K562 (cell line): ENCODE measurements at regions not wholly inside any gene's neighbourhood (a gene's known extent, or its start where the extent isn't known, plus 50 kb on each side); places are given as distances from the start of the nearest gene placed in this dataset.

ENCODE experiments used
- ATF3 ChIP-seq, 2 experiments: fragments of 450-650 bp in 1 of 2; sonication (generic) in 1 of 2; formaldehyde crosslinking in 1 of 2; IDR thresholded peaks in 1 of 2; conservative IDR thresholded peaks in 1 of 2; 2 replicates each; pipeline versions ENCODE4 v1.6.1 to v1.8.1; 2016 to 2023; ENCODE audit warnings: mild to moderate bottlenecking in 2 of 2, moderate library complexity in 2 of 2, inconsistent platforms in 1 of 2, missing genetic modification reagents in 1 of 2
- ELK1 ChIP-seq: sonication (generic); formaldehyde crosslinking; IDR thresholded peaks from 2 replicates; pipeline ENCODE4 v1.8.1; 2022; ENCODE audit warnings: missing genetic modification reagents
- KLF6 ChIP-seq: fragments of 250-450 bp; sonication (Bioruptor Pico); IDR thresholded peaks from 2 replicates; pipeline ENCODE4 v1.4.0; 2020; ENCODE audit warnings: mild to moderate bottlenecking, moderate library complexity, borderline replicate concordance
- SMARCB1 ChIP-seq: IDR thresholded peaks from 2 replicates; pipeline ENCODE4 v1.6.1; 2011; ENCODE audit warnings: improper control_type of control experiment, low read depth; ENCODE audit not compliant: insufficient read length
- ZNF174 ChIP-seq: fragments of 250-450 bp; sonication (Bioruptor Pico); IDR thresholded peaks from 2 replicates; pipeline ENCODE4 v1.4.0; 2020; ENCODE audit warnings: mild to moderate bottlenecking
- ZNF561 ChIP-seq: fragments of 450-650 bp; formaldehyde crosslinking; conservative IDR thresholded peaks from 2 replicates; pipeline ENCODE4 v1.4.0; 2020; ENCODE audit warnings: mild to moderate bottlenecking, moderate library complexity
- ZNF785 ChIP-seq: fragments of 250-450 bp; sonication (Bioruptor Pico); IDR thresholded peaks from 2 replicates; pipeline ENCODE4 v1.4.0; 2020; ENCODE audit warnings: mild to moderate bottlenecking
- TF ChIP-seq, protein P1 (sequence below): sonication (generic); formaldehyde crosslinking; IDR thresholded peaks from 2 replicates; pipeline ENCODE4 v1.9.0; 2022; ENCODE audit warnings: mild to moderate bottlenecking, missing genetic modification reagents
- TF ChIP-seq, protein P2 (sequence below): fragments of 450-650 bp; formaldehyde crosslinking; conservative IDR thresholded peaks from 2 replicates; pipeline ENCODE4 v1.4.0; 2022; ENCODE audit warnings: mild to moderate bottlenecking, missing genetic modification characterization

DNA sequence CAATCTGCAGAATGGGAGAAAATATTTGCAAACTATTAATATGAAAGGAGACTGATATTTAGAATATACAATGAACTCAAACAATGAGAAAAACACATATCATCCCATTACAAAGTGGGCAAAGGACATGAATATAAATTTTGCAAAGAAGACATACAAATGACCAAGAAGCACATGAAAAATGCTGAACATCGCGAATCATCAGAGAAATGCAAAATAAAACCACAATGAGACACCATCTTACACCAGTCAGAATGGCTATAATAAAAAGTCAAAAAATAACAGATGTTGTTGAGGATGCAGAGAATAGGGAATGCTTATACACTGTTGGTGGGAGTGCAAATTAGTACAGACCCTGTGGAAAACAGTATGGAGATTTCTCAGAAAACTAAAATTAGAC lies 83.6 kb downstream of the RAP2B start (continued):
- no peak for TF ChIP-seq ATF3 (IDR thresholded peaks at IDR 0.05)
- TF ChIP-seq ATF3 (CRISPR knock-in tag; conservative IDR thresholded peaks at IDR 0.05): no peak
- TF ChIP-seq KLF6 (CRISPR knock-in tag): no peak
- TF ChIP-seq ELK1 (CRISPR knock-in tag): no peak
- TF ChIP-seq ZNF785: no peak
- TF ChIP-seq SMARCB1: no peak
- TF ChIP-seq, protein P1, sequence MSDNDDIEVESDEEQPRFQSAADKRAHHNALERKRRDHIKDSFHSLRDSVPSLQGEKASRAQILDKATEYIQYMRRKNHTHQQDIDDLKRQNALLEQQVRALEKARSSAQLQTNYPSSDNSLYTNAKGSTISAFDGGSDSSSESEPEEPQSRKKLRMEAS: no peak
- TF ChIP-seq ZNF174: no peak
- TF ChIP-seq ZNF561: no peak
- TF ChIP-seq, protein P2, sequence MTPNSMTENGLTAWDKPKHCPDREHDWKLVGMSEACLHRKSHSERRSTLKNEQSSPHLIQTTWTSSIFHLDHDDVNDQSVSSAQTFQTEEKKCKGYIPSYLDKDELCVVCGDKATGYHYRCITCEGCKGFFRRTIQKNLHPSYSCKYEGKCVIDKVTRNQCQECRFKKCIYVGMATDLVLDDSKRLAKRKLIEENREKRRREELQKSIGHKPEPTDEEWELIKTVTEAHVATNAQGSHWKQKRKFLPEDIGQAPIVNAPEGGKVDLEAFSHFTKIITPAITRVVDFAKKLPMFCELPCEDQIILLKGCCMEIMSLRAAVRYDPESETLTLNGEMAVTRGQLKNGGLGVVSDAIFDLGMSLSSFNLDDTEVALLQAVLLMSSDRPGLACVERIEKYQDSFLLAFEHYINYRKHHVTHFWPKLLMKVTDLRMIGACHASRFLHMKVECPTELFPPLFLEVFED (CRISPR knock-in tag): no peak
